HG03095 (cell line): ENCODE measurements at regions not wholly inside any gene's neighbourhood (a gene's known extent, or its start where the extent isn't known, plus 50 kb on each side); places are given as distances from the start of the nearest gene placed in this dataset.

ENCODE experiments used
- ATAC-seq: cut with Tn5 transposase; IDR thresholded peaks from one replicate; pipeline ENCODE4 v1.9.1; 2021; ENCODE audit warnings: moderate library complexity; ENCODE audit not compliant: unreplicated experiment

GRCh38 chr4:95985791-95986550, 146.1 kb downstream of the PDHA2 start:
- no peak for ATAC-seq

- ATAC-seq, result no peak
Observed at GRCh38 chr4:95987851-95988250, 148.0 kb downstream of the PDHA2 start.

- no peak for ATAC-seq
Observed at GRCh38 chr4:95998311-95998710, 158.4 kb downstream of the PDHA2 start.

GRCh38 chr4:96003951-96004740, 164.3 kb downstream of the PDHA2 start:
- ATAC-seq, result no peak

- ATAC-seq, result no peak
Observed at GRCh38 chr4:96009427-96010119, 169.7 kb downstream of the PDHA2 start.

- no peak for ATAC-seq
Observed at GRCh38 chr4:96012687-96013086, 172.8 kb downstream of the PDHA2 start.

GRCh38 chr4:96016634-96017299, 176.9 kb downstream of the PDHA2 start:
- ATAC-seq, result peak; percentile 79

GRCh38 chr4:96025011-96025410, 185.1 kb downstream of the PDHA2 start:
- no peak for ATAC-seq

GRCh38 chr4:96035727-96036126, 195.8 kb downstream of the PDHA2 start:
- ATAC-seq, result no peak

- ATAC-seq, result no peak
Observed at GRCh38 chr4:96036781-96037180, 196.9 kb downstream of the PDHA2 start.

- no peak for ATAC-seq
Observed at GRCh38 chr4:96037705-96038104, 197.8 kb downstream of the PDHA2 start.

GRCh38 chr4:96039217-96039616, 199.3 kb downstream of the PDHA2 start:
- ATAC-seq, result no peak

- no peak for ATAC-seq
Observed at GRCh38 chr4:96039803-96040436, 200.0 kb downstream of the PDHA2 start.

- no peak for ATAC-seq
Observed at GRCh38 chr4:96044971-96045370, 205.1 kb downstream of the PDHA2 start.

- ATAC-seq, result no peak
Observed at GRCh38 chr4:96052827-96053226, 212.9 kb downstream of the PDHA2 start.

- no peak for ATAC-seq
Observed at GRCh38 chr4:96056346-96056934, 216.5 kb downstream of the PDHA2 start.

GRCh38 chr4:96063639-96064038, 223.7 kb downstream of the PDHA2 start:
- ATAC-seq, result no peak

- no peak for ATAC-seq
Observed at GRCh38 chr4:96073461-96073860, 233.6 kb downstream of the PDHA2 start.

GRCh38 chr4:96092151-96092705, 252.3 kb downstream of the PDHA2 start:
- ATAC-seq, result no peak

- no peak for ATAC-seq
Observed at GRCh38 chr4:96093057-96093456, 253.2 kb downstream of the PDHA2 start.
